Natural killer cell treated with Interleukin-12 subunit alpha and Interleukin-12 subunit beta and Interleukin-15 and Interleukin-18, amount 100 ng/mL, for 72 hours (primary cell): ENCODE measurements at regions not wholly inside any gene's neighbourhood (a gene's known extent, or its start where the extent isn't known, plus 50 kb on each side); places are given as distances from the start of the nearest gene placed in this dataset.
"Not testable (repeated sequence)": the region's sequence is repeated elsewhere in the genome, so short reads cannot be mapped to it uniquely, and the experiment has no call there.

Source experiments
- ATAC-seq, 2 donors: fragments of 150-1000 bp; cut with Tn5 transposase in 1 of 2; sonication (Bioruptor Pico), chemical (Tn5 transposase) in 1 of 2; 2 replicates each; pipeline ENCODE4 v1.10.0; 2021
- DNase-seq: peaks from one replicate; pipeline ENCODE4 v3.0.0; 2022; ENCODE audit warnings: low spot score
- H3K27ac Mint-ChIP-seq, 2 donors: 1 replicate in 1 of 2; 2 replicates in 1 of 2; pipeline ENCODE4 v1.8.0; 2022; ENCODE audit warnings: mixed read lengths in 2 of 2, mild to moderate bottlenecking in 1 of 2, moderate library complexity in 1 of 2
- H3K27me3 Mint-ChIP-seq, 2 donors: 1 replicate in 1 of 2; 2 replicates in 1 of 2; pipeline ENCODE4 v1.8.0; 2022; ENCODE audit warnings: mixed read lengths in 2 of 2
- H3K36me3 Mint-ChIP-seq: one replicate; pipeline ENCODE4 v1.8.0; 2022; ENCODE audit warnings: mixed read lengths
- H3K4me1 Mint-ChIP-seq, 2 donors: 1 replicate in 1 of 2; 2 replicates in 1 of 2; pipeline ENCODE4 v1.8.0; 2022; ENCODE audit warnings: low read depth in 2 of 2, mixed read lengths in 2 of 2, mild to moderate bottlenecking in 1 of 2
- H3K4me3 Mint-ChIP-seq: one replicate; pipeline ENCODE4 v1.8.0; 2022; ENCODE audit warnings: mixed read lengths
- H3K9me3 Mint-ChIP-seq: 2 replicates; pipeline ENCODE4 v1.8.0; 2022; ENCODE audit warnings: mixed read lengths

DNA sequence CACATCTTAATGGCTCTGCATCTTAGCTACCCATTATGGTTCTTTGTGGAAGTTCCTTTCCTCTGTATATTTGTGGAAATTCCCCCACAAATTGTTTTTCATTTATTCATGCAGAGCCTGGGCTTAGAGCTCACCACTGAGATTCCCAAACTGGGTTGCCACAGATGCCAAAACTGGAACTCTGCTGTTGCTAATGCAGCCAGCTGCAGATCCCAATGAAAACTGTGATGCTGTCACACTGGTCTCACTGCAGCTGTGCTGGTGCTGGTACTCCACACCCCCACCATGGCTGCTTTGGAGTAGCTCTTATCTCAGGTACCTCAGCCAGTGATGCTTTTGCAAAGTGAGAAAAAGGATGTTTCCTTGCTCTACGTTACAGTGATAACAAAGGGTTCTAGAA is 87.7 kb downstream of the DCK start:
- no peak overlapping the region for H3K4me3 Mint-ChIP-seq
- ATAC-seq (no peak), DNase-seq (no peak)
- no peaks in the 10 kb centered on the region for H3K9me3 Mint-ChIP-seq
- no peak overlapping the region for H3K27ac Mint-ChIP-seq
- no peaks in the 10 kb centered on the region for H3K27me3 Mint-ChIP-seq
- H3K4me1 Mint-ChIP-seq: no peaks in the 10 kb centered on the region
- H3K36me3 Mint-ChIP-seq: no peaks in the 10 kb centered on the region

DNA sequence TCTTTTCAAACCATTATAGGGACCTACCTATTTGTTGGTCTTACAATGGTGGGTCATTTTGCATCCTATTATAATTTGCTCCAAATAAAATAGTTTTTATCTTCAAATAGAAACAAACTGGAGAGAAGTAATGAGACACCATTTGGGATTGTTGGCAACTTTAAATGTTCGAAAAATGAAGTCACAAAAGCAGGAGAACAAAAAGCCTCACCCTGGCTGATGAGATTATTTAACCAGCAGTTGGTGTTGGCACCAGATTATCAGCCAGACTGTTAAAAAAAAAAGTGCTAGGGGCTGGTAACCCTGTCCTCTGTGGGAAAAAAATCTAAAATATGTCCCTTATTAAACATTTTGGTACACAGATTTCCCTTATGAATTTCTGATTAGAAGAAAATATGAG is 100.3 kb downstream of the DCK start:
- no peak for ATAC-seq
- H3K36me3 Mint-ChIP-seq: peaks cover 17% of the 10 kb centered on the region
- H3K27ac Mint-ChIP-seq: no peak overlapping the region

DNA sequence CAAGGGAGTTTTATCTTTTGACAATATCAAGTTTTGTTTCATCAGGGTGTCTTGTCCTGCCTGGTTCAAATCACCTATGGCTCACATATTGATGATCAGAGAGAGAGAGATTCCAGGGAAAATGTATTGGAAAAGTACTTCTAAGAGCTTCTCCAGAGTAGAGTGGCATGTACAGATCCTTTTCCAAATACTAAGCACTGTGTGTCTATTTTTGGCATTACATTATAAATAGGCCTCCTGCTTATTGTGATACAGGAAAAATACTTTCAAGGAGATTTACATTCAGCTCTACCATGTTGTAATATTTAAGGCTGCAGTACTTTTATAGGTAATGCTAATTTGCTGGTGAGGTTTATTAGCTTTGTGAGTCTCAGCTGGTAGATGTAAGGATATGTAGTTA is 100.8 kb downstream of the DCK start:
- Mint-ChIP-seq H3K9me3 (peaks cover 3% of the 10 kb centered on the region), H3K4me1 (peaks cover 11 to 13% of the 10 kb centered on the region in 2 donors), H3K27ac (no peak overlapping the region), H3K36me3 (peaks cover 19% of the 10 kb centered on the region), H3K4me3 (no peak overlapping the region), H3K27me3 (no peaks in the 10 kb centered on the region)
- ATAC-seq (no peak), DNase-seq (no peak)

More for the DNA sequence above, 100.3 kb downstream of the DCK start:
- H3K4me1 Mint-ChIP-seq: peaks cover 11 to 13% of the 10 kb centered on the region in 2 donors
- H3K4me3 Mint-ChIP-seq: no peak overlapping the region
- peaks cover 3% of the 10 kb centered on the region for H3K9me3 Mint-ChIP-seq
- no peak for DNase-seq
- H3K27me3 Mint-ChIP-seq: no peaks in the 10 kb centered on the region

DNA sequence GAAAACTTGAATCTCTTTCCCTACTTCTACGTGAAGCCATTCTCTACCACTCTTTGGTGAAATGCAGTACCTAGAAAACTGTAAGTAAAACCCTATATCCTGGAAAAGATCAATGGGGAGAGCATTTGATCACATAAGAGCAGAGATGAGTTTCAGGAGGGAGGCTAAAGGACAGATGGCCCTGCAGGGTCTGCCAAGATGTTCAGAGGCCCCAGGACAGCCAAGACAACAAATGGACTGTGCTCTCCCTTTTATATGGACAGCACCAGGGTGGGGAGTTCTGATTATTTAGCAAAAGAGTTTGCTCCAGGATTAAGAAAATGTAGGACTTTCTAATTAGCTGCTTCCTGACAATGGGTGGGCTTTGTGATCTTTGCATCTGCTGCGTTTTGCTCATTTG is 101.7 kb downstream of the DCK start:
- Mint-ChIP-seq H3K9me3 (peaks cover 3% of the 10 kb centered on the region), H3K36me3 (peaks cover 23% of the 10 kb centered on the region), H3K4me1 (peaks cover 11 to 13% of the 10 kb centered on the region in 2 donors), H3K27ac (peak overlapping the region in 1 of 2 donors; percentile 82), H3K4me3 (no peak overlapping the region), H3K27me3 (no peaks in the 10 kb centered on the region)
- no peak for ATAC-seq
- DNase-seq: no peak

DNA sequence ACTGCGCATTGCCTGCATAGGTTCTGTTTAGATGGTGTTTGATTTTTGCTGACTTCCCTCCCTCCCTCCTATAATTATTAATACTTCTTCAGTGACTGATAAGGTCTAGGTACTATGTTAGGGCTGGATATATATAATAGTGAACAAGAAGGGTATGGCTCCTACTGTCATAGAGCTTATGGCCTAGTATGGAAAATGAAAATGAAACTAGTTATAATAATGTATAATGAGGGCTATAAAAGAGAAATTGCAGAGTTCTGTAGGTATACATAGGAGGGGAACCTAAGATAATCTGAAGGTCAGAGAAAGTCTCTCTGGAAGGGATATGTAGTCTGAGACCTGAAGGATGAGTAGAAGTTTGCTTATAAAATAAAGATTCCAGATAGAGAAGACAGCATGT is 102.1 kb downstream of the DCK start:
- DNase-seq: no peak

DNA sequence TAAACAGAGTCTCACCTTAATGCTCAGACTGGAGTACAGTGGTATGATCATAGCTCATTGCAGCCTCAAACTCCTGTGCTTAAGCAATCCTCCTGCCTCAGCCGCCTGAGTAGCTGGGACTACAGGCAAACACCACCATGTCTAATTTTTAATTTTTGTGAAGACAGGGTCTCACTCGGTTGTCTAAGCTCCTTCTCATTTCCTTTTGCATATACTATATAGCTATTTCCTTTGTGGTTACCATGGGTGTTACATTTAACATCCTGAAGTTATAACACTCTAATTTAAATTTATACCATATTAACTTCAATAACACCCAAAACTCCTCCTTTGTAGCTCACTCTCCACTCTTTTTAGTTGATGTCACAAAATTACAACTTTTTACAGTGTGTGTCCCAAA is 114.3 kb downstream of the DCK start:
- no peaks in the 10 kb centered on the region for H3K36me3 Mint-ChIP-seq
- no peaks in the 10 kb centered on the region for H3K27me3 Mint-ChIP-seq
- H3K4me1 Mint-ChIP-seq: peaks cover 28 to 37% of the 10 kb centered on the region in 2 donors
- H3K9me3 Mint-ChIP-seq: no peaks in the 10 kb centered on the region
- H3K27ac Mint-ChIP-seq: peak overlapping the region; percentile 93 to 96
- peak overlapping the region; percentile 91 for H3K4me3 Mint-ChIP-seq
- peak; percentile 81 to 90 for ATAC-seq
- no peak for DNase-seq

More for the DNA sequence above, 102.1 kb downstream of the DCK start:
- Mint-ChIP-seq H3K4me3 (peak overlapping the region; percentile 42), H3K36me3 (peaks cover 25% of the 10 kb centered on the region), H3K4me1 (peaks cover 11 to 13% of the 10 kb centered on the region in 2 donors), H3K9me3 (peaks cover 3% of the 10 kb centered on the region), H3K27ac (peak overlapping the region; percentile 11 to 82), H3K27me3 (no peaks in the 10 kb centered on the region)
- peak; percentile 59 to 75 for ATAC-seq

DNA sequence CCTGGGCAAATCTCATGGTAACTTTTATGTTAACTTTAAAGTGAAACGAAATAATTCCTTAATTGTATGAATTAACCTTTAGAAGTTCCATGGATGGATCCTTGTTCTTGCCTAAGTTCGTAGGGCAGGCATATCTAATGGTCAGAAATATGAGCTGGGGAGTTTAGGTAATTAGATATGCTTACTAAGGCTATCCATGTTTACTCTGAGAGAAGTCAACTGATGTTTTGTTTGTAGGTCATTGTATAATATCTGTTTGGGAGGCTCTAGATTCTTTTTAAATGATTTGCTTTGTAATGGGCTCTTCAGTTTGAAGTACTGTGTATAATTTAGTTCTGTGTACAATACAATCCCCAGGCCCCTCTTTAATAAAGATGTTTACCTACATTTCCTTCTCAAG is 117.0 kb downstream of the DCK start:
- no peaks in the 10 kb centered on the region for H3K36me3 Mint-ChIP-seq
- ATAC-seq (no peak), DNase-seq (no peak)
- H3K4me1 Mint-ChIP-seq: peaks cover 28 to 37% of the 10 kb centered on the region in 2 donors
- peak overlapping the region in 1 of 2 donors; percentile 52 for H3K27ac Mint-ChIP-seq
- H3K9me3 Mint-ChIP-seq: no peaks in the 10 kb centered on the region
- no peak overlapping the region for H3K4me3 Mint-ChIP-seq
- H3K27me3 Mint-ChIP-seq: no peaks in the 10 kb centered on the region

DNA sequence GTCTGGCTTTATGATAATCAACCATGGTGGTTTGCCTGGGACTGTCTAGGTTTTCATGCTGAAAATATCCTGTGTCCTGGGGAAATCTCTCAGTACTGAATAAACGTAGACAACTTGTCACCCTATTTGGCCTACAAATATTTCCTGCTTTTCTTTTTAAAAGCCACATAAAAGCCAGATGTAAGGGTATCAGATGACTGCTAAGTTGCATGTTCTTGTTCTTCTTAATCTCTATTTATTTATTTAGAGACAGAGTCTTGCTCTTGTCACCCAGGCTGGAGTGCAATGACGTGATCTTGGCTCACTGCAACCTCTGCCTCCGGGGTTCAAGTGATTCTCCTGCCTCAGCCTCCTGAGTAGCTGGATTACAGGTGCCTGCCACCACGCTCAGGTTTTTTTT is 117.7 kb downstream of the DCK start:
- Mint-ChIP-seq H3K27ac (peak overlapping the region in 1 of 2 donors; percentile 52), H3K4me1 (peaks cover 28 to 37% of the 10 kb centered on the region in 2 donors)
- H3K27me3 Mint-ChIP-seq, H3K36me3 Mint-ChIP-seq, ATAC-seq, H3K9me3 Mint-ChIP-seq, H3K4me3 Mint-ChIP-seq, DNase-seq: not testable (repeated sequence)

DNA sequence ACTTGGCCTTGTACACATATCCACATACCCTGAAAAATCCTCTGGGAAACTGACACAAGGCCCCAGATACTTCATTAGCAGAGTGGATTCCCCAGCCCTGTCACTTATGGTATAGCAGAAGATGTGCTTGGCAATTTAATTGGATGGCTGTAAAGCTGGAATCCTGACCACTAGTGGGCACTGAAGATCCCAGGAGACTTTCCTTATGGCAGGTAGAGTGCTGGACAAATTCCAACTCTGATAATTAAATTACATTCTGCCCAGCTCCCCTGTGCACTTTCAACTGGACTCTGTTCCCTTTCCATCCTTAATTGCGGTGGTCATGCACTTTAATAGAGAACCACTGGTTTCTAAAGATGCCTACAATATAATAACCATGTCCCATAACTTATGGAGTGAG is 119.8 kb downstream of the DCK start:
- no peak for DNase-seq
- Mint-ChIP-seq H3K27me3 (no peaks in the 10 kb centered on the region), H3K4me3 (no peak overlapping the region), H3K36me3 (no peaks in the 10 kb centered on the region), H3K4me1 (peaks cover 14 to 23% of the 10 kb centered on the region in 2 donors), H3K9me3 (no peaks in the 10 kb centered on the region), H3K27ac (no peak overlapping the region)
- ATAC-seq: no peak

DNA sequence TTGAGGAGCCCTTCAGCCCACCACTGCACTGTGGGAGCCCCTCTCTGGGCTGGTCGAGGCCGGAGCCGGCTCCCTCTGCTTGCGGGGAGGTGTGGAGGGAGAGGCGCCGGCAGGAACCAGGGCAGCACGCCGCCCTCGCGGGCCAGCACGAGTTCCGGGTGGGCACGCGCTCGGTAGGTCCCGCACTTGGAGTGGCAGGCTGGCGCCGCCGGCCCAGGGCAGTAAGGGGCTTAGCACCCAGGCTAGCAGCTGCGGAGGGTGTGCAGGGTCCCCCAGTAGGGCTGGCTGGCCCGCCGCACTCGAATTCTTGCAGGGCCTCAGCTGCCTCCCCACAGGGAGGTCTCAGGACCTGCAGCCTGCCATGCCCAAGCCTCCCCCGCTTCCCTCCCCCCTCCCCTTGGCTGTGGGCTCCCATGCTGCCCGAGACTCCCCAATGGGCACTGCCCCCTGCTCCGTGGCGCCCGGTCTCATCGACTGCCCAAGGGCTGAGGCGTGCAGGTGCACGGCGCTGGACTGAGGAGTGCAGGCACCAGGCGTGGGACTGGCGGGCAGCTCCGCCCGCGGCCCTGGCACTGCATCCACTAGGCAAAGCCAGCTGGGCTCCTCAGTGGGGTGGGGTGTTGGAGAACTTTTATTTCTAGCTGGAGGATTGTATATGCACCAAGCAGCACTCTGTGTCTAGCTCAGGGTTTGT is 127.5 kb downstream of the DCK start:
- Mint-ChIP-seq H3K4me1 (peaks cover 9 to 19% of the 10 kb centered on the region in 2 donors), H3K36me3 (no peaks in the 10 kb centered on the region), H3K4me3 (no peak overlapping the region), H3K27me3 (no peaks in the 10 kb centered on the region), H3K27ac (no peak overlapping the region), H3K9me3 (no peaks in the 10 kb centered on the region)
- DNase-seq (no peak), ATAC-seq (peak in 1 of 2 donors; percentile 36)

DNA sequence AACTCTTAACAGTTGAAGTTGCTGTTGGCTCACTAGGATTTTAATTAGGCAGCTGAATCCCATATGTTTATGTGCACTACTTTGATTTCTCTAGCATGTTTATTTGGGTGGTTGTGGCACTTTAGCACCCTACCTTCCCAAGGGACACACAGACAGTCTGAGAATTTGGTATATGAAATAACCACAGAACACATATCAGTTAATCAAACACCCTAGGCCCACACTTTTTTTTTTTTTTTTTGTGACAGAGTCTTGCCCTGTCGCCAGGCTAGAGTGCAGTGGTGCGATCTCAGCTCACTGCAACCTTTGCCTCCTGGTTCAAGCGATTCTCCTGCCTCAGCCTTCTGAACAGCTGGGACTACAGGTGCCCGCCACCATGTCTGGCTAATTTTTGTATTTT is 130.5 kb downstream of the DCK start:
- no peak for ATAC-seq
- Mint-ChIP-seq H3K27me3 (no peaks in the 10 kb centered on the region), H3K9me3 (no peaks in the 10 kb centered on the region), H3K4me1 (peaks cover 9 to 24% of the 10 kb centered on the region in 2 donors), H3K36me3 (no peaks in the 10 kb centered on the region), H3K4me3 (no peak overlapping the region), H3K27ac (peak overlapping the region; percentile 25 to 89)
- DNase-seq: no peak

DNA sequence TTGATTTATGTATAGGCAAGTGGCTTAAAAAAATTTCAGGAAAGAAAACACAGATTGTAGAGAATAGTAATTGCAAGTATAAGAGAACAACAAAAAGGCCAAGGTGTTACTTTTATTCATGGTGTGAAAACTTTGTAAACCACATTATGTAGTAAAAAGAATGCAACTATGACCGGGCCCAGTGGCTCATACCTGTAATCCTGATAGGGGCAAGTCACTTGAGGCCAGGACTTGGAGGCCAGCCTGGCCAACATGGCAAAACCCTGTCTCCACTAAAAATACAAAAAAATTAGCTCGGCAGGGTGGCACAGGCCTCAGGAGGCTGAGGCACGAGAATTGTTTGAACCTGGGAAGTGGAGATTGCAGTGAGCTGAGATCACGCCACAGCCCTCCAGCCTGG is 131.7 kb downstream of the DCK start:
- no peak overlapping the region for H3K4me3 Mint-ChIP-seq
- no peak for ATAC-seq

DNA sequence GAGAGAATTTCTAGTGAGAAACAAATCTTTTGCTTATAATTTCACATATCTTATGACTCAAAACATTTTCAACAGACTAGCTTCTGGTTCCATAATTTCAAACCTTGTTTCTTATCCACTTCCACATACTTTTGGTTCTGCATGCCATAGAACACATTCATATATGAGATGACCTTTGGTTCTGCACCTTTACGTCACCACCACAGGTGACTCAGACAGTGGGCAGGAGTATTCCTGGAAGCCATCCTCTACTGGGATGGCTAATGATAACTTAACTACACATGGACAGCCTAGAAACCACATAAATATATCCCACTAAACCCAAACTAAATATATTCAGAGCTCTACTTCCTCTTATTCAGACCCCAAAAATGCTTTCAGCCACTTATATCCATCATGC is 133.3 kb downstream of the DCK start:
- ATAC-seq: no peak
- H3K4me1 Mint-ChIP-seq: peaks cover 9 to 24% of the 10 kb centered on the region in 2 donors
- H3K36me3 Mint-ChIP-seq: no peaks in the 10 kb centered on the region
- no peaks in the 10 kb centered on the region for H3K27me3 Mint-ChIP-seq
- H3K9me3 Mint-ChIP-seq: no peaks in the 10 kb centered on the region
- H3K4me3 Mint-ChIP-seq: no peak overlapping the region
- H3K27ac Mint-ChIP-seq: no peak overlapping the region
- DNase-seq: no peak

More for the DNA sequence above, 131.7 kb downstream of the DCK start:
- H3K9me3 Mint-ChIP-seq: no peaks in the 10 kb centered on the region
- no peak for DNase-seq
- H3K36me3 Mint-ChIP-seq: no peaks in the 10 kb centered on the region
- no peaks in the 10 kb centered on the region for H3K27me3 Mint-ChIP-seq
- peaks cover 9 to 24% of the 10 kb centered on the region in 2 donors for H3K4me1 Mint-ChIP-seq
- H3K27ac Mint-ChIP-seq: peak overlapping the region in 1 of 2 donors; percentile 89

DNA sequence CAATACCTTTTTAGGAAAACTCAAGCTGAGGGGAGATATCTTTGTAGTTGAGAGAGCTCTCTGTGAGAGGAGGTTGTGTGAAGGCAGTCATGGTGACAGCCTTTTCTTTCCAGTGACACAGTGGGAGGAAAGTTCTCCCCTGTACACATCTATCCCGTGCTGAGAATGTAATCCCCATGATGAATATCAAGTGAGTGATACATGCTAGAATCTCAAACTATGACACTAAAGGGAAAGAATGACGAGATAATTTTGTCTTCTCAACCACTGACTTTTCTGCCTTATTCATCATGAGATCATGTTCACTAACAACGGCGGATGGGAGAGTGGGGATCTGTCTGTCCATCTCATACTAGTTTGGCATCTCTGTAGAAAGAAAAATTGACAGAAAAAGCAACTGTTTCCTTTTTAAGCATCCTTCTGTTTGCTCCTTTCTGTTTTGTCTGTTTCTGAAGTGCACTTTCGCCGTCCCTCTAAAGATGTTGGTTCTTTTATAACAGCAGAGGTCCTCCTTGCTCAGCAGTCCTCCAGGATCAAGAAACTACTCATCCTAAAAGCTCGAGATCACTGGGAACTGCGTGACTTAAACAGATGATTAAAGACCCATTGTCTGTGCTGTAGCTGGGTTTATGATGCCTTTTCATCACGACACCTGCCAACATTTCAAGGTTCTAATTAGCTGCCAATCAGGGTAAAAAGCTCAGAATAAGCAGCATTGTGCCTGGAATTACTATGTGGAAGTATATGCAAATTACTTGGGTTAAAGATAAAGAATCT is 137.6 kb downstream of the DCK start:
- peaks cover 0 to 4% of the 10 kb centered on the region in 2 donors for H3K4me1 Mint-ChIP-seq
- H3K36me3 Mint-ChIP-seq: no peaks in the 10 kb centered on the region
- no peak for ATAC-seq
- no peak overlapping the region for H3K4me3 Mint-ChIP-seq
- no peaks in the 10 kb centered on the region for H3K27me3 Mint-ChIP-seq
- H3K27ac Mint-ChIP-seq: peak overlapping the region in 1 of 2 donors; percentile 32
- no peak for DNase-seq
- H3K9me3 Mint-ChIP-seq: no peaks in the 10 kb centered on the region
